GM12878 (cell line): ENCODE measurements at regions not wholly inside any gene's neighbourhood (a gene's known extent, or its start where the extent isn't known, plus 50 kb on each side); places are given as distances from the start of the nearest gene placed in this dataset.

Experiments used
- ATAC-seq: fragments of 200-7000 bp; cut with Tn5 transposase; 3 replicates; pipeline ENCODE4 v1.9.1; 2020; ENCODE audit warnings: mild to moderate bottlenecking, moderate library complexity
- BruUV-seq: library from RNA; stranded (reverse); fragments of 400-500 nt; replicated peaks from 2 replicates; lab custom pipeline; 2021; lab: Mats Ljungman, UMichigan
- CTCF ChIA-PET: fragments of 300-600 bp; sonication (Branson Sonifier 250); formaldehyde crosslinking; extraction: SDS; loops from one replicate; lab custom pipeline; 2021; ENCODE audit warnings: inconsistent platforms; lab: Yijun Ruan, JAX
- POLR2A ChIA-PET: fragments of 350-600 bp; formaldehyde crosslinking; extraction: SDS; loops from one replicate; lab custom pipeline; 2021; ENCODE audit warnings: inconsistent platforms; lab: Charles Lee
- RAD21 ChIA-PET: fragments of 300-600 bp; sonication (Branson Sonifier 250); formaldehyde crosslinking; loops from one replicate; lab custom pipeline; 2023; ENCODE audit warnings: antibody characterized with exemption; ENCODE audit not compliant: unreplicated experiment; lab: Charles Lee
- SMC1A ChIA-PET: fragments of 300-600 bp; sonication (Branson Sonifier 250); formaldehyde crosslinking; loops from one replicate; lab custom pipeline; 2023; ENCODE audit not compliant: unreplicated experiment, uncharacterized antibody; lab: Charles Lee
- DNase-seq: peaks from one replicate; pipeline ENCODE4 v3.0.0-alpha.2; 2011; ENCODE audit warnings: low read depth, low spot score
- FAIRE-seq: peaks from 3 replicates; lab custom pipeline; 2011; peaks lifted over from hg19 to GRCh38; lab: Jason Lieb, UNC
- H2AFZ ChIP-seq: 2 replicates; pipeline ENCODE4 v1.6.0; 2011; ENCODE audit warnings: low read depth, low read length, control low read depth; ENCODE audit not compliant: control insufficient read depth
- H3K27ac ChIP-seq: 2 replicates; pipeline ENCODE4 v1.5.1; 2011; ENCODE audit warnings: control low read depth; ENCODE audit not compliant: control insufficient read depth, insufficient read depth
- H3K27me3 ChIP-seq, 2 experiments: replicated peaks in 1 of 2; 2 replicates each; pipeline versions ENCODE4 v1.6.0 to v1.6.1; 2011; ENCODE audit warnings: low read length in 1 of 2; ENCODE audit not compliant: control insufficient read depth in 2 of 2, insufficient read depth in 2 of 2
- H3K36me3 ChIP-seq, 2 experiments: 2 replicates each; pipeline ENCODE4 v1.5.1; 2011; ENCODE audit warnings: low read length in 1 of 2; ENCODE audit not compliant: control insufficient read depth in 2 of 2, insufficient read depth in 2 of 2
- H3K4me1 ChIP-seq: 2 replicates; pipeline ENCODE4 v1.6.1; 2011; ENCODE audit warnings: mild to moderate bottlenecking, low read length, moderate library complexity, mixed read lengths; ENCODE audit not compliant: control insufficient read depth, insufficient read depth
- H3K4me2 ChIP-seq: 2 replicates; pipeline ENCODE4 v1.6.0; 2011; ENCODE audit warnings: control low read depth; ENCODE audit not compliant: control insufficient read depth, insufficient read depth
- H3K4me3 ChIP-seq: fragments of 200-600 bp; sonication (generic); 2 replicates; pipeline ENCODE4 v1.5.1; 2016
- H3K79me2 ChIP-seq: 2 replicates; pipeline ENCODE4 v1.6.0; 2011; ENCODE audit warnings: low read length; ENCODE audit not compliant: control insufficient read depth, insufficient read depth
- H3K9ac ChIP-seq: 2 replicates; pipeline ENCODE4 v1.8.0; 2011; ENCODE audit warnings: low read length, control low read depth, mixed read lengths; ENCODE audit not compliant: control insufficient read depth, insufficient read depth
- H3K9me3 ChIP-seq: replicated peaks from 3 replicates; pipeline ENCODE4 v1.5.1; 2011; ENCODE audit warnings: mild to moderate bottlenecking, low read length; ENCODE audit not compliant: control insufficient read depth, insufficient read depth
- H4K20me1 ChIP-seq: 2 replicates; pipeline ENCODE4 v1.6.0; 2011; ENCODE audit not compliant: control insufficient read depth, insufficient read depth
- BHLHE40 ChIP-seq, 2 experiments: fragments of 450-650 bp in 1 of 2; IDR thresholded peaks; 2 replicates each; pipeline ENCODE4 v1.6.1; 2011 to 2017; ENCODE audit warnings: low read depth in 2 of 2, borderline replicate concordance in 1 of 2, improper control_type of control experiment in 1 of 2, low read length in 1 of 2, mild to moderate bottlenecking in 1 of 2
- EED ChIP-seq: sonication (generic); IDR thresholded peaks from 2 replicates; pipeline ENCODE4 v1.6.1; 2016; ENCODE audit warnings: antibody characterized with exemption, low read depth
- IKZF2 ChIP-seq, 2 experiments: fragments of 450-650 bp; IDR thresholded peaks; 2 replicates each; pipeline ENCODE4 v1.6.1; 2017; ENCODE audit warnings: mild to moderate bottlenecking in 2 of 2, moderate library complexity in 2 of 2
- KAT2A ChIP-seq: conservative IDR thresholded peaks from 2 replicates; pipeline ENCODE4 v1.6.1; 2011; ENCODE audit warnings: low read depth, low read length; ENCODE audit not compliant: control insufficient read depth
- MTA3 ChIP-seq: IDR thresholded peaks from 2 replicates; pipeline ENCODE4 v1.6.1; 2012; ENCODE audit warnings: low read length, inconsistent platforms, borderline replicate concordance
- MYB ChIP-seq: fragments of 150-350 bp; IDR thresholded peaks from 2 replicates; pipeline ENCODE4 v1.6.1; 2014; ENCODE audit warnings: mild to moderate bottlenecking, low read depth, low read length, borderline replicate concordance
- NFIC ChIP-seq: IDR thresholded peaks from 2 replicates; pipeline ENCODE4 v1.6.1; 2012; ENCODE audit warnings: low read depth, mild to moderate bottlenecking, inconsistent platforms, low read length, moderate library complexity
- NR2C1 ChIP-seq: fragments of 450-650 bp; IDR thresholded peaks from 2 replicates; pipeline ENCODE4 v1.6.1; 2017; ENCODE audit warnings: antibody characterized with exemption, mild to moderate bottlenecking, moderate library complexity
- PML ChIP-seq: IDR thresholded peaks from 2 replicates; pipeline ENCODE4 v1.6.1; 2012; ENCODE audit warnings: low read length, inconsistent platforms
- RELA ChIP-seq: fragments of 450-650 bp; IDR thresholded peaks from 2 replicates; pipeline ENCODE4 v1.8.0; 2014; ENCODE audit warnings: borderline replicate concordance; ENCODE audit not compliant: partially characterized antibody
- SREBF2 ChIP-seq: IDR thresholded peaks from 2 replicates; pipeline ENCODE4 v1.6.1; 2012; ENCODE audit warnings: mild to moderate bottlenecking, low read length
- TBL1XR1 ChIP-seq: IDR thresholded peaks from 2 replicates; pipeline ENCODE4 v1.6.1; 2012; ENCODE audit warnings: low read depth, low read length, improper control_type of control experiment
- WRNIP1 ChIP-seq: IDR thresholded peaks from 2 replicates; pipeline ENCODE4 v1.6.1; 2011; ENCODE audit warnings: low read depth, low read length, improper control_type of control experiment, borderline replicate concordance
- ZBED1 ChIP-seq: IDR thresholded peaks from 2 replicates; pipeline ENCODE4 v1.6.1; 2016; ENCODE audit warnings: borderline replicate concordance
- ZNF24 ChIP-seq: fragments of 450-650 bp; IDR thresholded peaks from 2 replicates; pipeline ENCODE4 v1.6.1; 2017; ENCODE audit warnings: antibody characterized with exemption, mild to moderate bottlenecking
- ZSCAN29 ChIP-seq: fragments of 450-650 bp; IDR thresholded peaks from 2 replicates; pipeline ENCODE4 v1.6.1; 2017; ENCODE audit warnings: mild to moderate bottlenecking, moderate library complexity
- WGBS: methylation state at CpG from one replicate; pipeline ENCODE4 v1.1.6; 2016; ENCODE audit warnings: low lambda C conversion rate; ENCODE audit not compliant: insufficient replicate concordance, insufficient coverage; ENCODE audit errors: missing lambda C conversion rate; 5-methylcytosine and 5-hydroxymethylcytosine counted together
- in situ Hi-C: fragments of 300-500 bp; cut with MboI; formaldehyde crosslinking; loops from 9 replicates; pipeline ENCODE4 v1.14.3; 2018; ENCODE audit warnings: mixed read lengths
- intact Hi-C: fragments of 100-400 bp; cut with micrococcal nuclease; formaldehyde crosslinking; loops from one replicate; pipeline ENCODE4 v1.14.2; 2022; ENCODE audit not compliant: unreplicated experiment
- TF ChIP-seq, protein P1 (sequence below): IDR thresholded peaks from 2 replicates; pipeline ENCODE4 v1.6.1; 2012; ENCODE audit warnings: improper control_type of control experiment, low read depth, low read length; ENCODE audit not compliant: insufficient replicate concordance
- TF ChIP-seq, protein P2 (sequence below): fragments of 450-650 bp; IDR thresholded peaks from 2 replicates; pipeline ENCODE4 v1.6.1; 2018; ENCODE audit warnings: borderline replicate concordance, mild to moderate bottlenecking; ENCODE audit not compliant: partially characterized antibody

DNA sequence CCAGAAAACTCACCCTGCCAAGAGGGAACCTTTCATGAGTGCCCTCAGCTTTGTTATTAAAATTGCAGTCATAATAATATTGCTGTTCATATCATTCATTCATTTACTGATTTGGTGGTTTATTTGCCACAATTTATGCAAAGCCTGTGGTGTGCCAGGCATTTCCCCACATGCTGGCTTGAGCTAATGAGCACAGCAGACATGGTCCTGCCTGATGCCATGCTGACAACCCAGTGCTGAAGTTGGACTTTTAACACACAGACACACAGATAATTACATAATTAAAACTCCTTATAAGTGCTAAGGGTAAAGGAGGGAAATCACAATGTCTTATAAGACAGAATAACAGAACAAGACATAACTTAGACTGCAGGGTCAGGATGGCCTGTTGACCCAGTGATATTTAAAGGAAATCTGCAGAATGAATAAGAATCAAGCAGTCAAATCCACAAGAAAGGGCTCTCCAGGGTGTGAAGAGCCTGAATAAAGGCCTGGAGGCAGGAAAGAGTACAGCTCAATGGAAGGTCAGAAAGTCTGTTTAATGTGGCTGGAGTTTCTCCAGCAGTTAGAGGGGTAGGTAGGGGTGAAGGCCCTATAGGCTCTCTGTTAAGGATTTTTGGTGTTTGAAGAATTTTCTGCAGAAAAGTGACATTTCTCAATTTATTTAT, 196.9 kb upstream of the CDH11 start (continued):
- TF ChIP-seq ZNF24 (no peak), IKZF2 (IDR thresholded peaks at IDR 0.05) (no peak), PML (no peak), RELA (no peak), KAT2A (no peak), WRNIP1 (no peak)
- TF ChIP-seq, all 136 proteins: peak for 0

DNA sequence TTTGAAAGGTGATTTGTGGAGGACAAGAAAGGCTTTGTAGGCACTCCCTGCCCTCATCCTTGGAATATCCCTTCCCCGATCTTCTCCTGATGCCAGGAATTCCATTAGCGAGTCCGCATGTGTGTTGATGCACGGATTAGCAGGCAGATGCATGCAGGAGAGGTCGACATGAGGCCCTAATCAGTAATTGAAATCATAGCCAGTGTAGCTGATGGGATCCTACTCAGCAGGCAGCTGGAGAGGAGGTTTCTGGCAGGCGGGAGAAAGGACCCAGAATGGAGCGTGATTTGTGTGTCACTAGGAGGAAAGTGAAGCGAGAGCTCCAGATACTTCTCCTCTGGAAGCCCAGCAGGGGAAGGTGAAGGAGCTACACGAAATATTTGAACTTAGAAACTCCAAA, 196.3 kb upstream of the CDH11 start:
- FAIRE-seq, result no peak
- H3K4me2 ChIP-seq, result no peak overlapping the region
- H3K9me3 ChIP-seq, result no peaks in the 10 kb centered on the region
- WGBS, result 31% methylated on average over 9 of the region's 9 CpGs
- no peak overlapping the region for H3K4me3 ChIP-seq
- no TSS peak for BruUV-seq
- no peak overlapping the region for H2AFZ ChIP-seq
- no peak for DNase-seq
- no peak for ATAC-seq
- no peak for TF ChIP-seq MYB
- TF ChIP-seq, protein P1, sequence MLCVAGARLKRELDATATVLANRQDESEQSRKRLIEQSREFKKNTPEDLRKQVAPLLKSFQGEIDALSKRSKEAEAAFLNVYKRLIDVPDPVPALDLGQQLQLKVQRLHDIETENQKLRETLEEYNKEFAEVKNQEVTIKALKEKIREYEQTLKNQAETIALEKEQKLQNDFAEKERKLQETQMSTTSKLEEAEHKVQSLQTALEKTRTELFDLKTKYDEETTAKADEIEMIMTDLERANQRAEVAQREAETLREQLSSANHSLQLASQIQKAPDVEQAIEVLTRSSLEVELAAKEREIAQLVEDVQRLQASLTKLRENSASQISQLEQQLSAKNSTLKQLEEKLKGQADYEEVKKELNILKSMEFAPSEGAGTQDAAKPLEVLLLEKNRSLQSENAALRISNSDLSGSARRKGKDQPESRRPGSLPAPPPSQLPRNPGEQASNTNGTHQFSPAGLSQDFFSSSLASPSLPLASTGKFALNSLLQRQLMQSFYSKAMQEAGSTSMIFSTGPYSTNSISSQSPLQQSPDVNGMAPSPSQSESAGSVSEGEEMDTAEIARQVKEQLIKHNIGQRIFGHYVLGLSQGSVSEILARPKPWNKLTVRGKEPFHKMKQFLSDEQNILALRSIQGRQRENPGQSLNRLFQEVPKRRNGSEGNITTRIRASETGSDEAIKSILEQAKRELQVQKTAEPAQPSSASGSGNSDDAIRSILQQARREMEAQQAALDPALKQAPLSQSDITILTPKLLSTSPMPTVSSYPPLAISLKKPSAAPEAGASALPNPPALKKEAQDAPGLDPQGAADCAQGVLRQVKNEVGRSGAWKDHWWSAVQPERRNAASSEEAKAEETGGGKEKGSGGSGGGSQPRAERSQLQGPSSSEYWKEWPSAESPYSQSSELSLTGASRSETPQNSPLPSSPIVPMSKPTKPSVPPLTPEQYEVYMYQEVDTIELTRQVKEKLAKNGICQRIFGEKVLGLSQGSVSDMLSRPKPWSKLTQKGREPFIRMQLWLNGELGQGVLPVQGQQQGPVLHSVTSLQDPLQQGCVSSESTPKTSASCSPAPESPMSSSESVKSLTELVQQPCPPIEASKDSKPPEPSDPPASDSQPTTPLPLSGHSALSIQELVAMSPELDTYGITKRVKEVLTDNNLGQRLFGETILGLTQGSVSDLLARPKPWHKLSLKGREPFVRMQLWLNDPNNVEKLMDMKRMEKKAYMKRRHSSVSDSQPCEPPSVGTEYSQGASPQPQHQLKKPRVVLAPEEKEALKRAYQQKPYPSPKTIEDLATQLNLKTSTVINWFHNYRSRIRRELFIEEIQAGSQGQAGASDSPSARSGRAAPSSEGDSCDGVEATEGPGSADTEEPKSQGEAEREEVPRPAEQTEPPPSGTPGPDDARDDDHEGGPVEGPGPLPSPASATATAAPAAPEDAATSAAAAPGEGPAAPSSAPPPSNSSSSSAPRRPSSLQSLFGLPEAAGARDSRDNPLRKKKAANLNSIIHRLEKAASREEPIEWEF, result no peak
- TF ChIP-seq ZSCAN29, result no peak
- no peak for TF ChIP-seq NFIC
- TF ChIP-seq, protein P2, sequence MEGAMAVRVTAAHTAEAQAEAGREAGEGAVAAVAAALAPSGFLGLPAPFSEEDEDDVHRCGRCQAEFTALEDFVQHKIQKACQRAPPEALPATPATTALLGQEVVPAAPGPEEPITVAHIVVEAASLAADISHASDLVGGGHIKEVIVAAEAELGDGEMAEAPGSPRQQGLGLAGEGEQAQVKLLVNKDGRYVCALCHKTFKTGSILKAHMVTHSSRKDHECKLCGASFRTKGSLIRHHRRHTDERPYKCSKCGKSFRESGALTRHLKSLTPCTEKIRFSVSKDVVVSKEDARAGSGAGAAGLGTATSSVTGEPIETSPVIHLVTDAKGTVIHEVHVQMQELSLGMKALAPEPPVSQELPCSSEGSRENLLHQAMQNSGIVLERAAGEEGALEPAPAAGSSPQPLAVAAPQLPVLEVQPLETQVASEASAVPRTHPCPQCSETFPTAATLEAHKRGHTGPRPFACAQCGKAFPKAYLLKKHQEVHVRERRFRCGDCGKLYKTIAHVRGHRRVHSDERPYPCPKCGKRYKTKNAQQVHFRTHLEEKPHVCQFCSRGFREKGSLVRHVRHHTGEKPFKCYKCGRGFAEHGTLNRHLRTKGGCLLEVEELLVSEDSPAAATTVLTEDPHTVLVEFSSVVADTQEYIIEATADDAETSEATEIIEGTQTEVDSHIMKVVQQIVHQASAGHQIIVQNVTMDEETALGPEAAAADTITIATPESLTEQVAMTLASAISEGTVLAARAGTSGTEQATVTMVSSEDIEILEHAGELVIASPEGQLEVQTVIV, result no peak
- TF ChIP-seq SREBF2, result no peak
- TF ChIP-seq BHLHE40 (IDR thresholded peaks at IDR 0.05; ENCODE audit: borderline replicate concordance in 1 of 2, low read depth in 2 of 2, low read length in 1 of 2), result no peak
- TF ChIP-seq NR2C1, result no peak
- no peak for TF ChIP-seq EED
- TF ChIP-seq ZBED1, result no peak
- no peak for TF ChIP-seq TBL1XR1
- no peak for TF ChIP-seq MTA3
- in situ Hi-C loops, result no loop called here
- H4K20me1 ChIP-seq, result no peaks in the 10 kb centered on the region
- intact Hi-C loops, result no loop called here
- no peak overlapping the region for H3K9ac ChIP-seq
- H3K27ac ChIP-seq, result no peak overlapping the region
- RAD21 ChIA-PET, result no interaction called here
- H3K27me3 ChIP-seq, result no peaks in the 10 kb centered on the region
- no peaks in the 10 kb centered on the region for H3K79me2 ChIP-seq
- POLR2A ChIA-PET, result no interaction called here
- CTCF ChIA-PET, result no interaction called here
- SMC1A ChIA-PET, result no interaction called here
- no peaks in the 10 kb centered on the region for H3K36me3 ChIP-seq
- H3K4me1 ChIP-seq, result no peaks in the 10 kb centered on the region
